ENCODE measurements at regions not wholly inside any gene's neighbourhood (a gene's known extent, or its start where the extent isn't known, plus 50 kb on each side); places are given as distances from the start of the nearest gene placed in this dataset.

DNA sequence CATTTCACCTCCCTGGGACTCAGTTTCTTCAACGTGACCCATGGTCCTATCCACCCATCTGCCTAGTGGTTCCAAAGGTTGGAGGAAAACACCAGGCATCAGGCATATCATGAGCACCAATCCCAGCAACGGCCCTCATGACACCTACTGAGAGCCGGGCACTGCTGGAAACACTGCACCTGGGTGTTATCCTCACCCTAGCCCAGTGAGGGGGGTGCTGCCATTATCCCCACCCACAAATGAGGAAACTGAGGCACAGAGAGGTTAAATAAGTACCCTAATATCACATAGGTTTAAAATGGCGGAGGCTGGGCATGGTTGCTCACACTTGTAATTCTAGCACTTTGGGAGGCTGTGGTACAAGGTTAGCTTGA lies 206.9 kb downstream of the MATN1 start:
- Histone ChIP-seq H3K4me2 (ENCODE audit: control insufficient read depth, insufficient read depth) (no peak overlapping the region), H3K4me3 (no peak overlapping the region), H3K4me1 (ENCODE audit: control insufficient read depth, insufficient read depth, low read length) (no peaks in the 10 kb centered on the region), H3K9me3 (replicated peaks; ENCODE audit: control insufficient read depth, insufficient read depth, low read length) (no peaks in the 10 kb centered on the region), H3K9ac (ENCODE audit: control insufficient read depth, insufficient read depth, low read length) (no peak overlapping the region), H3K27ac (ENCODE audit: control insufficient read depth, insufficient read depth) (no peak overlapping the region), H4K20me1 (ENCODE audit: control insufficient read depth, insufficient read depth) (no peaks in the 10 kb centered on the region), H3K79me2 (ENCODE audit: control insufficient read depth, insufficient read depth, low read length) (no peaks in the 10 kb centered on the region), H3K27me3 (replicated peaks in 1 of 2; ENCODE audit: control insufficient read depth in 2 of 2, insufficient read depth in 2 of 2, low read length in 1 of 2) (no peaks in the 10 kb centered on the region; a peak in 2 of 4 replicates), H2AFZ (ENCODE audit: control insufficient read depth, low read depth, low read length) (no peak overlapping the region), H3K36me3 (ENCODE audit: control insufficient read depth in 2 of 2, insufficient read depth in 2 of 2, low read length in 1 of 2) (no peaks in the 10 kb centered on the region)
- no peak for ATAC-seq
- no TSS peak for BruUV-seq (replicated peaks)
- no peak for FAIRE-seq
- RAD21 ChIA-PET (ENCODE audit: unreplicated experiment), result no interaction called here
- CTCF ChIA-PET, result no interaction called here
- intact Hi-C loops (cut with micrococcal nuclease; ENCODE audit: unreplicated experiment), result no loop called here
- POLR2A ChIA-PET, result no interaction called here
- TF ChIP-seq PRDM15 (CRISPR knock-in tag; IDR thresholded peaks at IDR 0.05) (no peak), TCF7 (IDR thresholded peaks at IDR 0.05; ENCODE audit: borderline replicate concordance) (no peak), RB1 (IDR thresholded peaks at IDR 0.05; ENCODE audit: borderline replicate concordance) (no peak)
- SMC1A ChIA-PET (ENCODE audit: uncharacterized antibody, unreplicated experiment), result no interaction called here
- in situ Hi-C loops (cut with MboI), result no loop called here
- no peak for DNase-seq (ENCODE audit: low read depth, low spot score)
- 18% methylated on average over 4 of the region's 4 CpGs for WGBS (ENCODE audit: insufficient coverage, insufficient replicate concordance, low lambda C conversion rate, missing lambda C conversion rate)

DNA sequence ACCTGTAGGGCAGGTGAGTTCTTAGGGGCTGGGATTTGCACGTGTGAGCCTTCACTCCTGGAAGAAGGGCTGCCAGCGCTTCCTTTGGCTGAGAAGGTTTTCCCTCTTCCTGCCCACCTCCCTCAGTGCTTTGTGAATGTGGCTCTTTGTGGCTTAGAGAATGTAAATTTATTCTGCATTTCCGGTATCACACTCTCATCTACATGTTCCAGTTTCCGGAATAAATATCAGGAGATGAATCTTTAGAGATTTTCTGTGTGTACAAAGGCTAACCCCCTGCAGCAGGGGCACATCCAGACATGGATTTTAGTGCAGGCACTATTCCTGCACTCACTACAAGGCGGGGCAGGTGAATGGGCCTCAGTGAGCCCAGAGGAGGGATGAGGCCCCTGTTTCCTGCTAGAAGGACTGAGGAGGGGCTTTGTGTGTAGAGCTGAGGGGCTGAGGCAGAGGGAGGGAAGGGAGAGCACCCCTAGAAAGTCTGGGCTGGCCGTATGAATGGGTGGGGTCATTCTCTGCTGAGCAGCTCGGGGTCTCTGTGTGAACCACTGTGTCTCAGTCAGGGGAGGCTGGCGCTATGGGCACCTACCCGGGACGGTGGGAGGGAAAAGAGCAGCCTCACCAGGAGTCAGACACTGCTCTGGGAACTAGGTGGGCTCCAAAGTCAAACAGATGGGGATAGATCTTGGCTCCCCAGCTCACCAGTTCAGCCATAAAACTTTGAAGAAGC lies 207.5 kb downstream of the MATN1 start:
- Histone ChIP-seq H3K4me2 (ENCODE audit: control insufficient read depth, insufficient read depth) (no peak overlapping the region), H3K4me3 (no peak overlapping the region), H3K27me3 (replicated peaks in 1 of 2; ENCODE audit: control insufficient read depth in 2 of 2, insufficient read depth in 2 of 2, low read length in 1 of 2) (no peaks in the 10 kb centered on the region; a peak in 2 of 4 replicates), H3K27ac (ENCODE audit: control insufficient read depth, insufficient read depth) (no peak overlapping the region), H3K9me3 (replicated peaks; ENCODE audit: control insufficient read depth, insufficient read depth, low read length) (no peaks in the 10 kb centered on the region), H3K36me3 (ENCODE audit: control insufficient read depth in 2 of 2, insufficient read depth in 2 of 2, low read length in 1 of 2) (no peaks in the 10 kb centered on the region), H3K9ac (ENCODE audit: control insufficient read depth, insufficient read depth, low read length) (no peak overlapping the region), H3K4me1 (ENCODE audit: control insufficient read depth, insufficient read depth, low read length) (no peaks in the 10 kb centered on the region), H4K20me1 (ENCODE audit: control insufficient read depth, insufficient read depth) (no peaks in the 10 kb centered on the region), H3K79me2 (ENCODE audit: control insufficient read depth, insufficient read depth, low read length) (no peaks in the 10 kb centered on the region), H2AFZ (ENCODE audit: control insufficient read depth, low read depth, low read length) (no peak overlapping the region)
- no peak for DNase-seq (ENCODE audit: low read depth, low spot score)
- intact Hi-C loops (cut with micrococcal nuclease; ENCODE audit: unreplicated experiment), result no loop called here
- ChIA-PET CTCF (no interaction called here), POLR2A (no interaction called here), RAD21 (ENCODE audit: unreplicated experiment) (no interaction called here), SMC1A (ENCODE audit: uncharacterized antibody, unreplicated experiment) (no interaction called here)
- TF ChIP-seq TARDBP (IDR thresholded peaks at IDR 0.05; ENCODE audit: borderline replicate concordance) (no peak), NR2C2 (IDR thresholded peaks at IDR 0.05; ENCODE audit: borderline replicate concordance, control insufficient read depth, insufficient read length, low read depth) (no peak), KDM1A (IDR thresholded peaks at IDR 0.05; ENCODE audit: borderline replicate concordance) (no peak), LARP7 (IDR thresholded peaks at IDR 0.05) (no peak), MAX (IDR thresholded peaks at IDR 0.05; ENCODE audit: low read depth, low read length) (no peak), TCF7 (IDR thresholded peaks at IDR 0.05; ENCODE audit: borderline replicate concordance) (no peak), MYB (IDR thresholded peaks at IDR 0.05; ENCODE audit: borderline replicate concordance, low read depth, low read length) (no peak)
- TF ChIP-seq, protein P1, sequence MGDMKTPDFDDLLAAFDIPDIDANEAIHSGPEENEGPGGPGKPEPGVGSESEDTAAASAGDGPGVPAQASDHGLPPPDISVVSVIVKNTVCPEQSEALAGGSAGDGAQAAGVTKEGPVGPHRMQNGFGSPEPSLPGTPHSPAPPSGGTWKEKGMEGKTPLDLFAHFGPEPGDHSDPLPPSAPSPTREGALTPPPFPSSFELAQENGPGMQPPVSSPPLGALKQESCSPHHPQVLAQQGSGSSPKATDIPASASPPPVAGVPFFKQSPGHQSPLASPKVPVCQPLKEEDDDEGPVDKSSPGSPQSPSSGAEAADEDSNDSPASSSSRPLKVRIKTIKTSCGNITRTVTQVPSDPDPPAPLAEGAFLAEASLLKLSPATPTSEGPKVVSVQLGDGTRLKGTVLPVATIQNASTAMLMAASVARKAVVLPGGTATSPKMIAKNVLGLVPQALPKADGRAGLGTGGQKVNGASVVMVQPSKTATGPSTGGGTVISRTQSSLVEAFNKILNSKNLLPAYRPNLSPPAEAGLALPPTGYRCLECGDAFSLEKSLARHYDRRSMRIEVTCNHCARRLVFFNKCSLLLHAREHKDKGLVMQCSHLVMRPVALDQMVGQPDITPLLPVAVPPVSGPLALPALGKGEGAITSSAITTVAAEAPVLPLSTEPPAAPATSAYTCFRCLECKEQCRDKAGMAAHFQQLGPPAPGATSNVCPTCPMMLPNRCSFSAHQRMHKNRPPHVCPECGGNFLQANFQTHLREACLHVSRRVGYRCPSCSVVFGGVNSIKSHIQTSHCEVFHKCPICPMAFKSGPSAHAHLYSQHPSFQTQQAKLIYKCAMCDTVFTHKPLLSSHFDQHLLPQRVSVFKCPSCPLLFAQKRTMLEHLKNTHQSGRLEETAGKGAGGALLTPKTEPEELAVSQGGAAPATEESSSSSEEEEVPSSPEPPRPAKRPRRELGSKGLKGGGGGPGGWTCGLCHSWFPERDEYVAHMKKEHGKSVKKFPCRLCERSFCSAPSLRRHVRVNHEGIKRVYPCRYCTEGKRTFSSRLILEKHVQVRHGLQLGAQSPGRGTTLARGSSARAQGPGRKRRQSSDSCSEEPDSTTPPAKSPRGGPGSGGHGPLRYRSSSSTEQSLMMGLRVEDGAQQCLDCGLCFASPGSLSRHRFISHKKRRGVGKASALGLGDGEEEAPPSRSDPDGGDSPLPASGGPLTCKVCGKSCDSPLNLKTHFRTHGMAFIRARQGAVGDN (IDR thresholded peaks at IDR 0.05), result no peak
- ATAC-seq, result no peak
- FAIRE-seq, result no peak
- BruUV-seq (replicated peaks), result no TSS peak
- 12% methylated on average over 10 of the region's 10 CpGs for WGBS (ENCODE audit: insufficient coverage, insufficient replicate concordance, low lambda C conversion rate, missing lambda C conversion rate)
- in situ Hi-C loops (cut with MboI), result no loop called here
